BJ (cell line): ENCODE measurements at regions not wholly inside any gene's neighbourhood (a gene's known extent, or its start where the extent isn't known, plus 50 kb on each side); places are given as distances from the start of the nearest gene placed in this dataset.

Experiments used
- CTCF ChIA-PET: fragments of 350-600 bp; formaldehyde crosslinking; extraction: SDS; loops from one replicate; lab custom pipeline; 2021; ENCODE audit warnings: antibody characterized with exemption, inconsistent platforms; lab: Yijun Ruan, JAX
- POLR2A ChIA-PET: fragments of 300-600 bp; sonication (Branson Sonifier 250); formaldehyde crosslinking; extraction: SDS; loops from one replicate; lab custom pipeline; 2021; ENCODE audit warnings: antibody characterized with exemption; lab: Charles Lee
- DNase-seq: peaks from one replicate; pipeline ENCODE4 v3.0.0-alpha.2; 2011; ENCODE audit warnings: low read depth
- H3K27me3 ChIP-seq: 2 replicates; pipeline ENCODE4 v1.6.0; 2011; ENCODE audit warnings: low read length; ENCODE audit not compliant: control insufficient read depth, insufficient read depth
- H3K36me3 ChIP-seq: 2 replicates; pipeline ENCODE4 v1.5.1; 2011; ENCODE audit warnings: low read length; ENCODE audit not compliant: control insufficient read depth, insufficient read depth
- H3K4me3 ChIP-seq: 2 replicates; pipeline ENCODE4 v1.5.1; 2011; ENCODE audit warnings: low read depth, mild to moderate bottlenecking, control low read depth, low read length
- TF ChIP-seq, protein P1 (sequence below): IDR thresholded peaks from 2 replicates; pipeline ENCODE4 v1.5.1; 2011; ENCODE audit warnings: low read depth, mild to moderate bottlenecking, control low read depth, inconsistent platforms, low read length, moderate library complexity; ENCODE audit not compliant: insufficient read depth

DNA sequence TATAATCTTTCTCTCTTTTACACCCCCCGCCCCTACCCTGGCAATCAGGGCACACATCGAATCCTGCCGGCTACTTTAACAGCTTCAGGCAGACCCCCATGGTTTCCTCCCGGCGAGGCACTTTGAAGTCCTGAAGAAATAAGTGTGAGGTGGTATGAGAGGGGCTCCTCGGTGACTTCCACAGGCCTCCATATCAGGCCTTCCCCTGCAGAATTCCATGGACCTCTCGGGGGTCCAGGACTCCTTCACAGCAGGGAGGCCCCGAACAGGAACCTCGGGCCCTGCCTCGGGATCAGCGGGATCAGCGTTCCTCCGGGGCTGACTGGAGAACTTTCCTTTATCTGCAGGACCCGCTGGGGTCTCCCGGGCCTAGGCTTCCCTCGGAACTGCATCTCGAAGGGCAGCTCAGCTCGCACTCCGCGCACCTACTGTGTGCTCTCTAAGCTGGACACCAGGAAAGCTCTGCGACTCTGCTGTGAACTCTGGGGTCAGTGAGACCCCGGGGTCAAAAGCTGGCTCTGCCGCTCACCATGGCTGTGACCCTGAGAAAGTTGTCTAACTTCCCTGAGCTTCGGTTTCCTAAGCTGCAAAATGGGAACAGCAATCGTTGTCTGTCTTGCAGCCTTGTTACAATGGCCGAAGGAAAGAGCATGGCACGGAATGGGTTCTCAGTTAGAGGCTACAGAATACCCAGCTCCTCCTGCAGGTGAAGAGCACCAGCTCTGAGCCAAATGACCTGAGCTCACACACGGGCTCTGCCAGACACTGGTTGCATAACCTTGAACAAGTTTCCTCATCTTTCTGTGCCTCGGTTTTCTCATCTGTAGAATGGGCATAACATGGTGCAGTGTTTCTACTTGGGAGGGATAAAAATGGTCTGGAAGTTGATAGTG is 97.4 kb upstream of the ID2 start:
- no peak overlapping the region for H3K4me3 ChIP-seq
- DNase-seq = no peak
- peaks cover 1% of the 10 kb centered on the region; the same call in 1 of the 2 replicates for H3K27me3 ChIP-seq
- ChIA-PET CTCF (interaction anchor here (1.1 kb wide), 1 partner anchor 85 kb away, joined by 3 read pairs; no protein-coding TSS in a partner anchor), POLR2A (no interaction called here)
- no peaks in the 10 kb centered on the region for H3K36me3 ChIP-seq
- TF ChIP-seq, protein P1, sequence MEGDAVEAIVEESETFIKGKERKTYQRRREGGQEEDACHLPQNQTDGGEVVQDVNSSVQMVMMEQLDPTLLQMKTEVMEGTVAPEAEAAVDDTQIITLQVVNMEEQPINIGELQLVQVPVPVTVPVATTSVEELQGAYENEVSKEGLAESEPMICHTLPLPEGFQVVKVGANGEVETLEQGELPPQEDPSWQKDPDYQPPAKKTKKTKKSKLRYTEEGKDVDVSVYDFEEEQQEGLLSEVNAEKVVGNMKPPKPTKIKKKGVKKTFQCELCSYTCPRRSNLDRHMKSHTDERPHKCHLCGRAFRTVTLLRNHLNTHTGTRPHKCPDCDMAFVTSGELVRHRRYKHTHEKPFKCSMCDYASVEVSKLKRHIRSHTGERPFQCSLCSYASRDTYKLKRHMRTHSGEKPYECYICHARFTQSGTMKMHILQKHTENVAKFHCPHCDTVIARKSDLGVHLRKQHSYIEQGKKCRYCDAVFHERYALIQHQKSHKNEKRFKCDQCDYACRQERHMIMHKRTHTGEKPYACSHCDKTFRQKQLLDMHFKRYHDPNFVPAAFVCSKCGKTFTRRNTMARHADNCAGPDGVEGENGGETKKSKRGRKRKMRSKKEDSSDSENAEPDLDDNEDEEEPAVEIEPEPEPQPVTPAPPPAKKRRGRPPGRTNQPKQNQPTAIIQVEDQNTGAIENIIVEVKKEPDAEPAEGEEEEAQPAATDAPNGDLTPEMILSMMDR = no peak

DNA sequence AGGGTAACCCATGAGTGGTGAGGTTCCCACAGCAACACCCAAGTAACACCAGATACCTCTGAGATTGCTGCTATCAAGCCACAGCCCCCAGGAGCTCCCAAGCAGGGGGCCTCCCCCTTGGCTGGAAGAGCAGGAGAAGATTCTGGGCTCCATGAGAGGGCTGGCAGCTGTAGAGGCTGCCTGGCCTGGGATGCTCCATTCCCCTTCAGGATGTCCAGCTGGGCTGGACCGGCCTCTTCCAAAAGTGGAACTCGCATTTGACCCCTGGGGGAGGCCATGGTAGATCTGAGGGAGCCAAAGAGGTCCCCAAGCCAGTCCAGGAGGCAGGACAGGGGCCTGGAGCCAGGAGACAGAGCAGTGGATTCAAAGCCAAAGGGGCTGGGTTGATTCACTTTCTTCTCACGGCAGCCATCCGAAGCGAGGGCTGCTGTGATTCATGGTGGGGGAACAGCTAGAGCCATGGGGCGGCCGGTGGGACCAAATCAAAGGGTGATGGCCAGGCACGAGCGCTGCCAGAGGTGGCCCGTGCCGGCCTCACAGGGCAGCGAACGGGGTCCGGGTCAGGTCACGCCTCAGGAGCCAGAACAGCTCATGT is 95.3 kb upstream of the ID2 start:
- POLR2A ChIA-PET = no interaction called here
- no peaks in the 10 kb centered on the region for H3K36me3 ChIP-seq
- CTCF ChIA-PET = no interaction called here
- no peak overlapping the region for H3K4me3 ChIP-seq
- peaks cover 1% of the 10 kb centered on the region; the same call in 1 of the 2 replicates for H3K27me3 ChIP-seq
- no peak for DNase-seq
- TF ChIP-seq, protein P1 = no peak

DNA sequence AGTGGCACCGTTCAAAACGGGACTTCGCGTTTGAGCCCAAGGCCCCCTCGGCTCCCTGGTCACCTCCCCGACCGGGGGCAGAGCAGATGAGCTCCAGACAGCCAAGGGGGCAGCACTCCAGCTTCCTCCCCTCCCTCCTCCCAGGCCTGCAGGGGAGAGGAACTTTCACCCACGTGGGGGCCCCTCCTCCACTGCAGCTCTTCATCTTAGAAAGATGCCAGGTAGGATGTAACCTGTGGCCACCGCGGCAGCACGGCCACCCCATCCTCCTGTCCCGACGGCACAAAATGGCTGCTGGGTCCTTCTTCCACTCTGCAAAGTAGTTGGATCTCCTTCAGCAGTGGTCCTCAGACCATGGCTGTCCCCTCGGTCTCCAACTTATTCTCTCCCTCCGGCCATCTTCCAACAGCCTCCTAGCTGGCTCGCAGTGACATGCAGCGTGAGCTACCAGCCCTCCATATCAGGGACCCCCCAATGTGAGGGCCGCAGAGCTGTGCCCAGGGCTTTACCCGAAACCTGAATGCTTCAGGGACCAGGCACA is 94.5 kb upstream of the ID2 start:
- H3K27me3 ChIP-seq = peaks cover 1% of the 10 kb centered on the region; the same call in 1 of the 2 replicates
- CTCF ChIA-PET = no interaction called here
- H3K36me3 ChIP-seq = no peaks in the 10 kb centered on the region
- no peak for DNase-seq
- no peak overlapping the region for H3K4me3 ChIP-seq
- TF ChIP-seq, protein P1 = no peak
- POLR2A ChIA-PET = no interaction called here

DNA sequence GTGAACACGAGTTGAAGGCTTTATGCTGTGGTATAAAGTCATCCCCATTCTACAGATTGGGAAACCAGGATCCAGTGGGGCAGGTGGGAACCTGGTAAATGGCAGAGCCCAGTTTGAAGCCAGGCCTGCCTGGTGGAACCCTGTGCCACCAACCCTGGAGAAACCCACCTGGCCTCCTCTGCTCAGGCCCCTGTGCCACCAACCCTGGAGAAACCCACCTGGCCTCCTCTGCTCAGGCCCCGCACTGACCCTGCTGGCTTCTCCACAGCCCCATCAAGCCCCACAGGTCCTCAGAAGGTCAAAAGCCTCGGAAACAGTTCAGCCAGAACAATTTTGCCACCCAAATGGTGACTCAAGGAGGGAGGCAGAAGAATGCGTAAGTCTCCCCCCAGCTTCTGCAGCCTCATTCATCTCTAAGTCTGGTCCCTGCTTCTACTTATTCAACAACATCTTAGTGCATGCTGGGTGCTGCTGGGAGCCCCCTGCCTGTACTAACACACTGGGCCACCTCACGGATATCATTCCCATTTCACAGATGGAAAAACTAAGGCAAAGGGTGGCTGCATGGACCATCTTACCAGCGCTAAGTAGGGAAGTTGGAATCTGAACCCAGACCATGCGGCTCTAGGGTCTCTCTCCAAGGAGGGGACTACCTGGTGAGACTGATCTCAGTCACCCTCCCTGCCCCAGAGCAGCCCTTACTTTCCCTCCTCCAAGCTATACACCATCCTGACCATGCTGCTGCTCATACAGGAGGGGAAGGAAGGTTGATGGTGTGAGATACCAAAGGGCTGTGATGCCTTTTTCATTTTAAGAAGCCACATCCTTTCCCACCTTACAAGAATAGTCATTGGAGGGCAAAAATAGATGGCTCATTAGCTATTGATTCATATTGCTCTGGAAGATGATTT is 93.7 kb upstream of the ID2 start:
- Histone ChIP-seq H3K4me3 (no peak overlapping the region), H3K36me3 (no peaks in the 10 kb centered on the region), H3K27me3 (peaks cover 1% of the 10 kb centered on the region; the same call in 1 of the 2 replicates)
- TF ChIP-seq, protein P1 = no peak
- ChIA-PET POLR2A (no interaction called here), CTCF (no interaction called here)
- no peak for DNase-seq
